GM12878 (cell line): ENCODE measurements at regions not wholly inside any gene's neighbourhood (a gene's known extent, or its start where the extent isn't known, plus 50 kb on each side); places are given as distances from the start of the nearest gene placed in this dataset.

Source experiments
- ATAC-seq: fragments of 200-7000 bp; cut with Tn5 transposase; 3 replicates; pipeline ENCODE4 v1.9.1; 2020; ENCODE audit warnings: mild to moderate bottlenecking, moderate library complexity
- BruUV-seq: library from RNA; stranded (reverse); fragments of 400-500 nt; replicated peaks from 2 replicates; lab custom pipeline; 2021; lab: Mats Ljungman, UMichigan
- CTCF ChIA-PET: fragments of 300-600 bp; sonication (Branson Sonifier 250); formaldehyde crosslinking; extraction: SDS; loops from one replicate; lab custom pipeline; 2021; ENCODE audit warnings: inconsistent platforms; lab: Yijun Ruan, JAX
- POLR2A ChIA-PET: fragments of 350-600 bp; formaldehyde crosslinking; extraction: SDS; loops from one replicate; lab custom pipeline; 2021; ENCODE audit warnings: inconsistent platforms; lab: Charles Lee
- RAD21 ChIA-PET: fragments of 300-600 bp; sonication (Branson Sonifier 250); formaldehyde crosslinking; loops from one replicate; lab custom pipeline; 2023; ENCODE audit warnings: antibody characterized with exemption; ENCODE audit not compliant: unreplicated experiment; lab: Charles Lee
- SMC1A ChIA-PET: fragments of 300-600 bp; sonication (Branson Sonifier 250); formaldehyde crosslinking; loops from one replicate; lab custom pipeline; 2023; ENCODE audit not compliant: unreplicated experiment, uncharacterized antibody; lab: Charles Lee
- DNase-seq: peaks from one replicate; pipeline ENCODE4 v3.0.0-alpha.2; 2011; ENCODE audit warnings: low read depth, low spot score
- FAIRE-seq: peaks from 3 replicates; lab custom pipeline; 2011; peaks lifted over from hg19 to GRCh38; lab: Jason Lieb, UNC
- H2AFZ ChIP-seq: 2 replicates; pipeline ENCODE4 v1.6.0; 2011; ENCODE audit warnings: low read depth, low read length, control low read depth; ENCODE audit not compliant: control insufficient read depth
- H3K27ac ChIP-seq: 2 replicates; pipeline ENCODE4 v1.5.1; 2011; ENCODE audit warnings: control low read depth; ENCODE audit not compliant: control insufficient read depth, insufficient read depth
- H3K27me3 ChIP-seq, 2 experiments: replicated peaks in 1 of 2; 2 replicates each; pipeline versions ENCODE4 v1.6.0 to v1.6.1; 2011; ENCODE audit warnings: low read length in 1 of 2; ENCODE audit not compliant: control insufficient read depth in 2 of 2, insufficient read depth in 2 of 2
- H3K36me3 ChIP-seq, 2 experiments: 2 replicates each; pipeline ENCODE4 v1.5.1; 2011; ENCODE audit warnings: low read length in 1 of 2; ENCODE audit not compliant: control insufficient read depth in 2 of 2, insufficient read depth in 2 of 2
- H3K4me1 ChIP-seq: 2 replicates; pipeline ENCODE4 v1.6.1; 2011; ENCODE audit warnings: mild to moderate bottlenecking, low read length, moderate library complexity, mixed read lengths; ENCODE audit not compliant: control insufficient read depth, insufficient read depth
- H3K4me2 ChIP-seq: 2 replicates; pipeline ENCODE4 v1.6.0; 2011; ENCODE audit warnings: control low read depth; ENCODE audit not compliant: control insufficient read depth, insufficient read depth
- H3K4me3 ChIP-seq: fragments of 200-600 bp; sonication (generic); 2 replicates; pipeline ENCODE4 v1.5.1; 2016
- H3K79me2 ChIP-seq: 2 replicates; pipeline ENCODE4 v1.6.0; 2011; ENCODE audit warnings: low read length; ENCODE audit not compliant: control insufficient read depth, insufficient read depth
- H3K9ac ChIP-seq: 2 replicates; pipeline ENCODE4 v1.8.0; 2011; ENCODE audit warnings: low read length, control low read depth, mixed read lengths; ENCODE audit not compliant: control insufficient read depth, insufficient read depth
- H3K9me3 ChIP-seq: replicated peaks from 3 replicates; pipeline ENCODE4 v1.5.1; 2011; ENCODE audit warnings: mild to moderate bottlenecking, low read length; ENCODE audit not compliant: control insufficient read depth, insufficient read depth
- H4K20me1 ChIP-seq: 2 replicates; pipeline ENCODE4 v1.6.0; 2011; ENCODE audit not compliant: control insufficient read depth, insufficient read depth
- SMC3 ChIP-seq: IDR thresholded peaks from 2 replicates; pipeline ENCODE4 v1.6.1; 2011; ENCODE audit warnings: low read length, improper control_type of control experiment, borderline replicate concordance
- YBX1 ChIP-seq: fragments of 450-650 bp; IDR thresholded peaks from 2 replicates; pipeline ENCODE4 v1.6.1; 2016; ENCODE audit warnings: antibody characterized with exemption
- WGBS: methylation state at CpG from one replicate; pipeline ENCODE4 v1.1.6; 2016; ENCODE audit warnings: low lambda C conversion rate; ENCODE audit not compliant: insufficient replicate concordance, insufficient coverage; ENCODE audit errors: missing lambda C conversion rate; 5-methylcytosine and 5-hydroxymethylcytosine counted together
- in situ Hi-C: fragments of 300-500 bp; cut with MboI; formaldehyde crosslinking; loops from 9 replicates; pipeline ENCODE4 v1.14.3; 2018; ENCODE audit warnings: mixed read lengths
- intact Hi-C: fragments of 100-400 bp; cut with micrococcal nuclease; formaldehyde crosslinking; loops from one replicate; pipeline ENCODE4 v1.14.2; 2022; ENCODE audit not compliant: unreplicated experiment
- TF ChIP-seq, protein P1 (sequence below): IDR thresholded peaks from 2 replicates; pipeline ENCODE4 v1.6.1; 2012; ENCODE audit warnings: low read depth, low read length, improper control_type of control experiment

DNA sequence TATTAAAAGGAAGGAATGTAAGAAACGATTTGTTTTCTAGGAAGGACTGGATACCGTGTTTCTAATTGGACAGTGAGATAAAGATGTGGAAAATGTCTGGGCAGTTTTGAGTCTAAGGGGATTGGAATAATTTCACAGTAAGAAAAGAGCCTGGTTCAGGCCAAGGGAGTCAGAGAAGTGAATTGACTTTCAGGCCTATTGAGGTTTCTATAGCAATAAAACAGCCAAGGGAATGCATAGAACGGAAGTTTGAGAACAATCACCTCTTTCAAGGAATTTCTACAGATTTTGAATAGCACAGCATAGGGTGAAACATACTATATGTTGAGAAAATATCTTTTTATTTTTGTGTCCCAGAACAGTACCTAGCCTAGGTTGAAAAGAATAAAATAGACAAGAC is 271.6 kb upstream of the TRPM3 start:
- TF ChIP-seq YBX1: no peak
- POLR2A ChIA-PET: no interaction called here
- RAD21 ChIA-PET: no interaction called here
- no peak for ATAC-seq
- Histone ChIP-seq H3K79me2 (no peaks in the 10 kb centered on the region), H3K4me2 (no peak overlapping the region), H2AFZ (no peak overlapping the region), H3K9ac (no peak overlapping the region), H3K27me3 (no peaks in the 10 kb centered on the region), H3K36me3 (no peaks in the 10 kb centered on the region), H3K27ac (no peak overlapping the region), H3K4me1 (no peaks in the 10 kb centered on the region), H3K9me3 (no peaks in the 10 kb centered on the region), H4K20me1 (no peaks in the 10 kb centered on the region), H3K4me3 (no peak overlapping the region)
- FAIRE-seq: no peak
- WGBS: 2% methylated on average over 3 of the region's 3 CpGs
- no TSS peak for BruUV-seq
- intact Hi-C loops (no loop called here), in situ Hi-C loops (no loop called here)
- CTCF ChIA-PET: no interaction called here
- SMC1A ChIA-PET: no interaction called here
- DNase-seq: no peak

DNA sequence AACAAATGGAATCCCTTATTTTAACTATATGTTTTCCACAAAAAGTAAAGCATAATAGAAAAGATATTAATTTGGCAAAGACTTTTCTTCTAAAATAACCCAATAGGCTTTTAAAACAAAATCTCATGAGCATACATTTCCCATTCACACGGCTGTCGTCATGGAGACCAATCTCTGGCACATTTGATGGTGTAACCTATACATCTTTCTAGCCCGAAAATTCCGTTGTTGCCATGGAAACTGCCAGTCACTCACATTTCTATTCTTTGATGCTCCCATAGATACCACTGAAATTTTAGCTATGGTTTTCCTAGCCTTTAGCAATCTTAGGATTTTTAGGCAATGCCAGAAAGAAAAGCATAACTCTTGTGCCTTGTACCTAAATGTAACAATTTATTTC is 262.9 kb upstream of the TRPM3 start:
- Histone ChIP-seq H3K4me2 (no peak overlapping the region), H3K4me3 (no peak overlapping the region), H3K27me3 (no peaks in the 10 kb centered on the region; a peak in 1 of 4 replicates), H4K20me1 (no peaks in the 10 kb centered on the region), H3K4me1 (no peaks in the 10 kb centered on the region), H3K36me3 (no peaks in the 10 kb centered on the region), H3K27ac (no peak overlapping the region), H2AFZ (no peak overlapping the region), H3K79me2 (no peaks in the 10 kb centered on the region), H3K9ac (no peak overlapping the region)
- ChIA-PET CTCF (no interaction called here), POLR2A (no interaction called here), RAD21 (no interaction called here)
- in situ Hi-C loops: no loop called here
- DNase-seq: no peak
- intact Hi-C loops: no loop called here
- no TSS peak for BruUV-seq
- FAIRE-seq: no peak
- no peak for ATAC-seq
- TF ChIP-seq, protein P1, sequence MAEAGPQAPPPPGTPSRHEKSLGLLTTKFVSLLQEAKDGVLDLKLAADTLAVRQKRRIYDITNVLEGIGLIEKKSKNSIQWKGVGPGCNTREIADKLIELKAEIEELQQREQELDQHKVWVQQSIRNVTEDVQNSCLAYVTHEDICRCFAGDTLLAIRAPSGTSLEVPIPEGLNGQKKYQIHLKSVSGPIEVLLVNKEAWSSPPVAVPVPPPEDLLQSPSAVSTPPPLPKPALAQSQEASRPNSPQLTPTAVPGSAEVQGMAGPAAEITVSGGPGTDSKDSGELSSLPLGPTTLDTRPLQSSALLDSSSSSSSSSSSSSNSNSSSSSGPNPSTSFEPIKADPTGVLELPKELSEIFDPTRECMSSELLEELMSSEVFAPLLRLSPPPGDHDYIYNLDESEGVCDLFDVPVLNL: no peak
- no peak for TF ChIP-seq SMC3
- TF ChIP-seq, all 136 proteins: peak for 0
- SMC1A ChIA-PET: no interaction called here
- H3K9me3 ChIP-seq: no peaks in the 10 kb centered on the region
- WGBS: 11% methylated on average over 4 of the region's 4 CpGs
